Body of pancreas (tissue), 4 donors: ENCODE measurements at regions not wholly inside any gene's neighbourhood (a gene's known extent, or its start where the extent isn't known, plus 50 kb on each side); places are given as distances from the start of the nearest gene placed in this dataset.

Experiments used
- ATAC-seq: fragments of 150-250 bp; one replicate; pipeline ENCODE4 v1.9.1; 2016
- DNase-seq, 4 donors: peaks; one replicate each; pipeline ENCODE4 v3.0.0-alpha.2; 2019
- H3K27ac ChIP-seq, 4 donors: fragments of 200-600 bp; sonication (generic); 1 replicate in 3 of 4; 2 replicates in 1 of 4; pipeline versions ENCODE4 v1.5.1 to v1.6.1; 2016 to 2019; ENCODE audit warnings: mild to moderate bottlenecking in 1 of 4, mixed read lengths in 1 of 4, moderate library complexity in 1 of 4
- H3K27me3 ChIP-seq, 2 donors: fragments of 200-600 bp; sonication (generic); one replicate each; pipeline ENCODE4 v1.6.0; 2016; ENCODE audit warnings: mild to moderate bottlenecking in 1 of 2
- H3K36me3 ChIP-seq, 2 donors: fragments of 200-600 bp; sonication (generic); replicated peaks in 1 of 2; 2 replicates each; pipeline ENCODE4 v1.5.1; 2016; ENCODE audit warnings: low read depth in 2 of 2; ENCODE audit not compliant: insufficient read depth in 1 of 2
- H3K4me1 ChIP-seq: fragments of 200-600 bp; sonication (generic); one replicate; pipeline ENCODE4 v1.6.0; 2016
- H3K4me3 ChIP-seq, 2 donors: fragments of 200-600 bp; sonication (generic); 1 replicate in 1 of 2; 2 replicates in 1 of 2; pipeline ENCODE4 v1.5.1; 2016 to 2019
- H3K9me3 ChIP-seq, 3 donors: fragments of 200-600 bp; sonication (generic); 1 replicate in 2 of 3; 2 replicates in 1 of 3; pipeline ENCODE4 v1.5.1; 2016
- CTCF ChIP-seq, 7 experiments: fragments of 450-650 bp in 4 of 7; fragments of 200-600 bp in 3 of 7; sonication (generic) in 3 of 7; IDR thresholded peaks; one replicate each; pipeline ENCODE4 v1.5.1; 2016 to 2019; ENCODE audit warnings: antibody characterized with exemption in 7 of 7
- POLR2A ChIP-seq, 3 donors: fragments of 450-650 bp; IDR thresholded peaks; one replicate each; pipeline ENCODE4 v1.6.1; 2016; ENCODE audit warnings: antibody characterized with exemption in 3 of 3, mild to moderate bottlenecking in 2 of 3
- WGBS, 2 donors: methylation state at CpG; one replicate each; pipeline ENCODE4 v1.1.5; 2017; 5-methylcytosine and 5-hydroxymethylcytosine counted together
- intact Hi-C: fragments of 100-400 bp; cut with DNase I; formaldehyde crosslinking; loops from one replicate; pipeline ENCODE4 v1.15.1; 2023

- Histone ChIP-seq H3K4me3 (no peak overlapping the region), H3K9me3 (no peaks in the 10 kb centered on the region), H3K27me3 (no peaks in the 10 kb centered on the region), H3K4me1 (no peaks in the 10 kb centered on the region), H3K36me3 (no peaks in the 10 kb centered on the region), H3K27ac (no peak overlapping the region)
- ATAC-seq (no peak), DNase-seq (no peak)
- TF ChIP-seq POLR2A (IDR thresholded peaks at IDR 0.05) (no peak), CTCF (IDR thresholded peaks at IDR 0.05) (no peak)
- intact Hi-C loops = no loop called here
Measured at GRCh38 chr17:13797863-13798262, 196.1 kb upstream of the HS3ST3A1 start.

GRCh38 chr17:13806092-13806491, 204.4 kb upstream of the HS3ST3A1 start:
- TF ChIP-seq POLR2A (IDR thresholded peaks at IDR 0.05) (no peak), CTCF (IDR thresholded peaks at IDR 0.05) (no peak)
- Histone ChIP-seq H3K36me3 (no peaks in the 10 kb centered on the region), H3K27me3 (no peaks in the 10 kb centered on the region), H3K27ac (no peak overlapping the region), H3K4me3 (no peak overlapping the region), H3K4me1 (no peaks in the 10 kb centered on the region), H3K9me3 (no peaks in the 10 kb centered on the region)
- no peak for DNase-seq
- WGBS, 2 donors = 58 to 59% methylated on average over 5 of the region's 5 CpGs
- intact Hi-C loops = no loop called here
- no peak for ATAC-seq

- H3K36me3 ChIP-seq = no peaks in the 10 kb centered on the region
- WGBS, 2 donors = 84 to 91% methylated on average over 3 of the region's 3 CpGs
- no peak for ATAC-seq
Measured at GRCh38 chr17:13807103-13807502, 205.4 kb upstream of the HS3ST3A1 start.

GRCh38 chr17:13812350-13812749, 210.6 kb upstream of the HS3ST3A1 start:
- no peak for DNase-seq
- Histone ChIP-seq H3K9me3 (no peaks in the 10 kb centered on the region), H3K27me3 (no peaks in the 10 kb centered on the region), H3K4me1 (peaks cover 8% of the 10 kb centered on the region), H3K27ac (no peak overlapping the region), H3K4me3 (no peak overlapping the region), H3K36me3 (no peaks in the 10 kb centered on the region)
- intact Hi-C loops = no loop called here
- TF ChIP-seq CTCF (IDR thresholded peaks at IDR 0.05) = no peak
- no peak for TF ChIP-seq POLR2A (IDR thresholded peaks at IDR 0.05)
- 90 to 91% methylated on average over 2 of the region's 2 CpGs for WGBS, 2 donors
- ATAC-seq = no peak

More at GRCh38 chr17:13807103-13807502, 205.4 kb upstream of the HS3ST3A1 start:
- no peak overlapping the region for H3K4me3 ChIP-seq
- intact Hi-C loops = no loop called here
- no peaks in the 10 kb centered on the region for H3K9me3 ChIP-seq
- no peak overlapping the region for H3K27ac ChIP-seq
- no peaks in the 10 kb centered on the region for H3K4me1 ChIP-seq
- DNase-seq = no peak
- no peaks in the 10 kb centered on the region for H3K27me3 ChIP-seq
- TF ChIP-seq CTCF (IDR thresholded peaks at IDR 0.05) (no peak), POLR2A (IDR thresholded peaks at IDR 0.05) (no peak)

- WGBS, 2 donors = 55 to 57% methylated on average over 17 of the region's 17 CpGs
- intact Hi-C loops = no loop called here
- ATAC-seq = no peak
- no peak for DNase-seq
- no peaks in the 10 kb centered on the region for H3K27me3 ChIP-seq
- H3K9me3 ChIP-seq = no peaks in the 10 kb centered on the region
- H3K36me3 ChIP-seq = no peaks in the 10 kb centered on the region
- peaks cover 8% of the 10 kb centered on the region for H3K4me1 ChIP-seq
- no peak overlapping the region for H3K27ac ChIP-seq
- TF ChIP-seq CTCF (IDR thresholded peaks at IDR 0.05) (no peak), POLR2A (IDR thresholded peaks at IDR 0.05) (no peak)
- no peak overlapping the region for H3K4me3 ChIP-seq
Measured at GRCh38 chr17:13813347-13814240, 211.9 kb upstream of the HS3ST3A1 start.
